GM12878 (cell line): ENCODE measurements at regions not wholly inside any gene's neighbourhood (a gene's known extent, or its start where the extent isn't known, plus 50 kb on each side); places are given as distances from the start of the nearest gene placed in this dataset.

ENCODE experiments used
- ASH2L ChIP-seq: fragments of 300-600, 200-600 bp; sonication (generic); IDR thresholded peaks from 2 replicates; pipeline ENCODE4 v1.6.1; 2017; ENCODE audit warnings: low read depth, mild to moderate bottlenecking, borderline replicate concordance
- BCL3 ChIP-seq: IDR thresholded peaks from 2 replicates; pipeline ENCODE4 v1.6.1; 2011; ENCODE audit warnings: borderline replicate concordance, low read depth, mild to moderate bottlenecking, moderate library complexity, low read length; ENCODE audit not compliant: insufficient read depth, poor library complexity, severe bottlenecking
- E4F1 ChIP-seq: fragments of 450-650 bp; IDR thresholded peaks from 2 replicates; pipeline ENCODE4 v1.6.1; 2018; ENCODE audit warnings: borderline replicate concordance, mild to moderate bottlenecking; ENCODE audit not compliant: partially characterized antibody
- EED ChIP-seq: sonication (generic); IDR thresholded peaks from 2 replicates; pipeline ENCODE4 v1.6.1; 2016; ENCODE audit warnings: antibody characterized with exemption, low read depth
- EGR1 ChIP-seq, 2 experiments: IDR thresholded peaks; 1 replicate in 1 of 2; 2 replicates in 1 of 2; pipeline ENCODE4 v1.6.1; 2011 to 2012; ENCODE audit warnings: low read depth in 2 of 2, low read length in 2 of 2, borderline replicate concordance in 1 of 2, mild to moderate bottlenecking in 1 of 2, moderate library complexity in 1 of 2
- EZH2 ChIP-seq: IDR thresholded peaks from 2 replicates; pipeline ENCODE4 v1.6.1; 2012; ENCODE audit warnings: low read depth, mild to moderate bottlenecking, control low read depth, inconsistent platforms, low read length, borderline replicate concordance; ENCODE audit not compliant: control insufficient read depth
- JUNB ChIP-seq: IDR thresholded peaks from 2 replicates; pipeline ENCODE4 v1.6.1; 2016; ENCODE audit warnings: antibody characterized with exemption, mild to moderate bottlenecking
- KAT2A ChIP-seq: conservative IDR thresholded peaks from 2 replicates; pipeline ENCODE4 v1.6.1; 2011; ENCODE audit warnings: low read depth, low read length; ENCODE audit not compliant: control insufficient read depth
- MTA2 ChIP-seq: fragments of 450-650 bp; IDR thresholded peaks from 2 replicates; pipeline ENCODE4 v1.6.1; 2016; ENCODE audit warnings: low read depth, mild to moderate bottlenecking, moderate library complexity
- PAX8 ChIP-seq: fragments of 450-650 bp; IDR thresholded peaks from 2 replicates; pipeline ENCODE4 v1.6.1; 2017; ENCODE audit warnings: mild to moderate bottlenecking, moderate library complexity
- POU2F2 ChIP-seq: IDR thresholded peaks from 3 replicates; pipeline ENCODE4 v1.6.1; 2011; ENCODE audit warnings: low read depth, mild to moderate bottlenecking, low read length, borderline replicate concordance
- RAD51 ChIP-seq: fragments of 450-650 bp; IDR thresholded peaks from 2 replicates; pipeline ENCODE4 v1.6.1; 2016; ENCODE audit warnings: moderate library complexity, mild to moderate bottlenecking, inconsistent platforms
- RBBP5 ChIP-seq: fragments of 200-600 bp; sonication (generic); conservative IDR thresholded peaks from 2 replicates; pipeline ENCODE4 v1.6.1; 2016
- RELA ChIP-seq: fragments of 450-650 bp; IDR thresholded peaks from 2 replicates; pipeline ENCODE4 v1.8.0; 2014; ENCODE audit warnings: borderline replicate concordance; ENCODE audit not compliant: partially characterized antibody
- SMAD1 ChIP-seq: fragments of 450-650 bp; IDR thresholded peaks from 2 replicates; pipeline ENCODE4 v1.6.1; 2018; ENCODE audit warnings: mild to moderate bottlenecking, low read depth; ENCODE audit not compliant: partially characterized antibody
- SRF ChIP-seq, 2 experiments: IDR thresholded peaks; 2 replicates each; pipeline ENCODE4 v1.6.1; 2011; ENCODE audit warnings: low read depth in 2 of 2, low read length in 2 of 2, mild to moderate bottlenecking in 1 of 2, moderate library complexity in 1 of 2
- STAT3 ChIP-seq: IDR thresholded peaks from 2 replicates; pipeline ENCODE4 v1.6.1; 2011; ENCODE audit warnings: low read depth, low read length, improper control_type of control experiment
- TAF1 ChIP-seq: IDR thresholded peaks from 2 replicates; pipeline ENCODE4 v1.6.1; 2011; ENCODE audit warnings: mild to moderate bottlenecking, low read depth, low read length, borderline replicate concordance
- ZBTB33 ChIP-seq: fragments of 450-650 bp; IDR thresholded peaks from 2 replicates; pipeline ENCODE4 v1.6.1; 2017; ENCODE audit warnings: mild to moderate bottlenecking
- ZNF592 ChIP-seq: fragments of 450-650 bp; IDR thresholded peaks from 2 replicates; pipeline ENCODE4 v1.6.1; 2017; ENCODE audit warnings: mild to moderate bottlenecking, moderate library complexity
- TF ChIP-seq, protein P1 (sequence below): IDR thresholded peaks from 2 replicates; pipeline ENCODE4 v1.6.1; 2012; ENCODE audit warnings: low read depth, low read length, improper control_type of control experiment

DNA sequence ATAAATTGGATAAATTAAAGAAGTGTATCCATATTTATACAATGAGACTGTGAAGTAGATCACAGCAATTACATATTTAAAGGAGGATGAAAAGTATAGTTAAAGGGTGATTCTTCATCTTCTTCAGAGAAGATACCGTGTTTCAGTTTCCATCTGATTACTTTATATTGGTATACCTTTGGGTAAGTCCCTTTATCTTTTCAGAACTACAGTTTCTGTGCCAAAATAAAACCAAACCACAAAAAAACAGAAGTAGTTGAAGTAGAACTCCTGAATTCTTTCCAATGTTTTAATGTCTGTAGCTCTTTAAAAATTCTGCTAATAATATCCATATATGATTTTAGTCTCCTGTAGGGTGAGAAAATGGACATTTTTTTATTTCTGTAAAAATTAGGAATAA lies 231.2 kb upstream of the LINC00305 start (continued):
- TF ChIP-seq, protein P1, sequence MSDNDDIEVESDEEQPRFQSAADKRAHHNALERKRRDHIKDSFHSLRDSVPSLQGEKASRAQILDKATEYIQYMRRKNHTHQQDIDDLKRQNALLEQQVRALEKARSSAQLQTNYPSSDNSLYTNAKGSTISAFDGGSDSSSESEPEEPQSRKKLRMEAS: no peak
- TF ChIP-seq RBBP5 (no peak), RAD51 (no peak), EZH2 (no peak), EED (no peak), EGR1 (IDR thresholded peaks at IDR 0.05; ENCODE audit: borderline replicate concordance in 1 of 2, low read depth in 2 of 2, low read length in 2 of 2) (no peak), SRF (IDR thresholded peaks at IDR 0.05; ENCODE audit: low read depth in 2 of 2, low read length in 2 of 2) (no peak), TAF1 (no peak), ASH2L (no peak), JUNB (peak; percentile 44; the same call in 1 of the 2 replicates), KAT2A (no peak), MTA2 (0 out of 2 replicates have a peak, but pooled peaks have one; percentile 11), E4F1 (no peak), SMAD1 (no peak), STAT3 (no peak), BCL3 (no peak), RELA (no peak), PAX8 (no peak), ZNF592 (no peak), ZBTB33 (no peak), POU2F2 (no peak)
